Panc1 (cell line): ENCODE measurements at regions not wholly inside any gene's neighbourhood (a gene's known extent, or its start where the extent isn't known, plus 50 kb on each side); places are given as distances from the start of the nearest gene placed in this dataset.
A peak's percentile ranks its signal among the peaks of the same experiment; 100 is the strongest.

Source experiments
- ATAC-seq: fragments of 200-7000 bp; cut with Tn5 transposase; 2 replicates; pipeline ENCODE4 v1.9.1; 2020; ENCODE audit warnings: mild to moderate bottlenecking, moderate library complexity
- BruUV-seq: library from RNA; stranded (reverse); fragments of 400-500 nt; replicated peaks from 2 replicates; lab custom pipeline; 2021; lab: Mats Ljungman, UMichigan
- CTCF ChIA-PET: fragments of 300-600 bp; sonication (Branson Sonifier 250); formaldehyde crosslinking; loops from one replicate; lab custom pipeline; 2022; ENCODE audit warnings: antibody characterized with exemption; lab: Charles Lee
- POLR2A ChIA-PET: fragments of 300-600 bp; sonication (Branson Sonifier 250); formaldehyde crosslinking; loops from one replicate; lab custom pipeline; 2022; ENCODE audit warnings: antibody characterized with exemption; lab: Charles Lee
- DNase-seq: peaks from one replicate; pipeline ENCODE4 v3.0.0-alpha.2; 2010; ENCODE audit warnings: low read depth, low spot score
- H3K27ac ChIP-seq: 2 replicates; pipeline ENCODE4 v1.5.1; 2011; ENCODE audit warnings: mild to moderate bottlenecking, low read length, inconsistent platforms
- H3K27me3 ChIP-seq: fragments of 200-500 bp; sonication (Bioruptor generic); 2 replicates; pipeline ENCODE4 v1.6.0; 2014; ENCODE audit warnings: low read length, inconsistent platforms; ENCODE audit not compliant: control insufficient read depth, insufficient read depth
- H3K36me3 ChIP-seq: fragments of 200-500 bp; sonication (Bioruptor generic); 2 replicates; pipeline ENCODE4 v1.5.1; 2014; ENCODE audit warnings: inconsistent platforms, mild to moderate bottlenecking, low read length, moderate library complexity; ENCODE audit not compliant: control insufficient read depth, insufficient read depth
- H3K4me1 ChIP-seq: 2 replicates; pipeline ENCODE4 v1.5.1; 2011; ENCODE audit warnings: inconsistent platforms, mild to moderate bottlenecking, low read length, moderate library complexity; ENCODE audit not compliant: control insufficient read depth, insufficient read depth
- H3K4me3 ChIP-seq, 2 experiments: 2 replicates each; pipeline ENCODE4 v1.5.1; 2011 to 2012; ENCODE audit warnings: low read depth in 2 of 2, low read length in 2 of 2, mild to moderate bottlenecking in 2 of 2, inconsistent platforms in 1 of 2, moderate library complexity in 1 of 2
- H3K9me3 ChIP-seq: fragments of 200-500 bp; sonication (Bioruptor generic); 2 replicates; pipeline ENCODE4 v1.5.1; 2014; ENCODE audit warnings: low read depth, mild to moderate bottlenecking, inconsistent platforms, low read length, moderate library complexity; ENCODE audit not compliant: control insufficient read depth, insufficient read depth
- POLR2AphosphoS5 ChIP-seq: IDR thresholded peaks from 2 replicates; pipeline ENCODE4 v1.6.1; 2012; ENCODE audit warnings: mild to moderate bottlenecking, low read depth, low read length, moderate library complexity
- SIN3A ChIP-seq: IDR thresholded peaks from 2 replicates; pipeline ENCODE4 v1.6.1; 2012; ENCODE audit warnings: low read depth, mild to moderate bottlenecking, low read length, moderate library complexity, borderline replicate concordance; ENCODE audit not compliant: insufficient read depth
- TCF7L2 ChIP-seq: IDR thresholded peaks from 2 replicates; pipeline ENCODE4 v1.6.1; 2011; ENCODE audit warnings: mild to moderate bottlenecking, low read depth, low read length, inconsistent platforms
- in situ Hi-C: cut with HindIII; loops from 2 replicates; pipeline ENCODE4 v1.10.0; 2016; ENCODE audit warnings: low sequenced_read_pairs, low pct_unique_long_range_greater_than_20kb
- intact Hi-C: fragments of 100-400 bp; cut with micrococcal nuclease; formaldehyde crosslinking; loops from one replicate; pipeline ENCODE4 v1.10.0; 2022; ENCODE audit not compliant: unreplicated experiment
- TF ChIP-seq, protein P1 (sequence below), 2 experiments: IDR thresholded peaks; 2 replicates each; pipeline ENCODE4 v1.6.1; 2011 to 2012; ENCODE audit warnings: low read depth in 2 of 2, control low read depth in 1 of 2, low read length in 1 of 2, mild to moderate bottlenecking in 1 of 2, moderate library complexity in 1 of 2; ENCODE audit not compliant: insufficient read depth in 1 of 2
- TF ChIP-seq, protein P2 (sequence below): fragments of 450-650 bp; IDR thresholded peaks from 2 replicates; pipeline ENCODE4 v1.5.1; 2017; ENCODE audit warnings: mild to moderate bottlenecking

DNA sequence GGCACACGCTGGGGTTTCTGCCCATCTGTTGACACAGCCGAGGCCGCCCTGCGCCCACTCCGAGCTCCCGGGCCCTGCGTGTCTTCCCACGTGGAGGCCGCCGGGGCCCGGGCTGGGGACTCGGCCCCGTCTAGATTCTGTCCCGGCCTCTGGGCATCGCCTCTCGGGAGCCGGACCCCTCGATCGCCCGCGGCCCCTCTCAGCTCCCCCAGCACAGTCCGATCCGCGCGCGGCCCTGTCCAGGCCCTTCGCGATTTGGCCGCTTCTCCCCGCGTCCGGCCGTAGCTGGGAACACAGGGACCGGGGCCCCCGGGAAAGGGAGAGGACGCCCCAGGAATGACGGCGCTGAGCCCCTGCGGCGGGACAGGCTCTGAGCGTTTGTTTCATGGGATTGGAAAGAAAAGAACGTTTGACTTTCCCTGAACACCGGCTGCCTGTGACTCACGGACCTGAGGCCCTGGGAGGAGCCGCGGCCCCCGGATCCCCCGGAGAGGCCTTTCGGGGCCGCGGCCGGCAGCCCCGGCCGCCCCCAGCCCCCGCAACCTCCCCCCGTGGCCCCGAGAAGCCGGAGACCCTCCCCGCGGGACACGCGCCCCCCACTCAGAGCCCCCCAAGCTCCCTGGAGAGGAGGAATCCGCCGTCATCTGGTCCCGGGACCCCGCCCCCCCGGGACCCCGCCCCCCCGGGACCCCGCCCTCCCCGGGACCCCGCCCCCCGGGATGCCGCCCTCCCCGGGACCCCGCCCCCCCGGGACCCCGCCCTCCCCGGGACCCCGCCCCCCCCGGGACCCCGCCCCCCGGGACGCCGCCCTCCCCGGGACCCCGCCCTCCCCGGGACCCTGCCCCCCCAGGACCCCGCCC, 62.7 kb upstream of the CTDP1 start:
- POLR2A ChIA-PET, result no interaction called here
- in situ Hi-C loops (no loop called here), intact Hi-C loops (no loop called here)
- no peak for TF ChIP-seq SIN3A
- TF ChIP-seq, protein P1, sequence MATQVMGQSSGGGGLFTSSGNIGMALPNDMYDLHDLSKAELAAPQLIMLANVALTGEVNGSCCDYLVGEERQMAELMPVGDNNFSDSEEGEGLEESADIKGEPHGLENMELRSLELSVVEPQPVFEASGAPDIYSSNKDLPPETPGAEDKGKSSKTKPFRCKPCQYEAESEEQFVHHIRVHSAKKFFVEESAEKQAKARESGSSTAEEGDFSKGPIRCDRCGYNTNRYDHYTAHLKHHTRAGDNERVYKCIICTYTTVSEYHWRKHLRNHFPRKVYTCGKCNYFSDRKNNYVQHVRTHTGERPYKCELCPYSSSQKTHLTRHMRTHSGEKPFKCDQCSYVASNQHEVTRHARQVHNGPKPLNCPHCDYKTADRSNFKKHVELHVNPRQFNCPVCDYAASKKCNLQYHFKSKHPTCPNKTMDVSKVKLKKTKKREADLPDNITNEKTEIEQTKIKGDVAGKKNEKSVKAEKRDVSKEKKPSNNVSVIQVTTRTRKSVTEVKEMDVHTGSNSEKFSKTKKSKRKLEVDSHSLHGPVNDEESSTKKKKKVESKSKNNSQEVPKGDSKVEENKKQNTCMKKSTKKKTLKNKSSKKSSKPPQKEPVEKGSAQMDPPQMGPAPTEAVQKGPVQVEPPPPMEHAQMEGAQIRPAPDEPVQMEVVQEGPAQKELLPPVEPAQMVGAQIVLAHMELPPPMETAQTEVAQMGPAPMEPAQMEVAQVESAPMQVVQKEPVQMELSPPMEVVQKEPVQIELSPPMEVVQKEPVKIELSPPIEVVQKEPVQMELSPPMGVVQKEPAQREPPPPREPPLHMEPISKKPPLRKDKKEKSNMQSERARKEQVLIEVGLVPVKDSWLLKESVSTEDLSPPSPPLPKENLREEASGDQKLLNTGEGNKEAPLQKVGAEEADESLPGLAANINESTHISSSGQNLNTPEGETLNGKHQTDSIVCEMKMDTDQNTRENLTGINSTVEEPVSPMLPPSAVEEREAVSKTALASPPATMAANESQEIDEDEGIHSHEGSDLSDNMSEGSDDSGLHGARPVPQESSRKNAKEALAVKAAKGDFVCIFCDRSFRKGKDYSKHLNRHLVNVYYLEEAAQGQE (IDR thresholded peaks at IDR 0.05; ENCODE audit: insufficient read depth in 1 of 2, low read depth in 2 of 2, low read length in 1 of 2), result no peak
- TF ChIP-seq, protein P2, sequence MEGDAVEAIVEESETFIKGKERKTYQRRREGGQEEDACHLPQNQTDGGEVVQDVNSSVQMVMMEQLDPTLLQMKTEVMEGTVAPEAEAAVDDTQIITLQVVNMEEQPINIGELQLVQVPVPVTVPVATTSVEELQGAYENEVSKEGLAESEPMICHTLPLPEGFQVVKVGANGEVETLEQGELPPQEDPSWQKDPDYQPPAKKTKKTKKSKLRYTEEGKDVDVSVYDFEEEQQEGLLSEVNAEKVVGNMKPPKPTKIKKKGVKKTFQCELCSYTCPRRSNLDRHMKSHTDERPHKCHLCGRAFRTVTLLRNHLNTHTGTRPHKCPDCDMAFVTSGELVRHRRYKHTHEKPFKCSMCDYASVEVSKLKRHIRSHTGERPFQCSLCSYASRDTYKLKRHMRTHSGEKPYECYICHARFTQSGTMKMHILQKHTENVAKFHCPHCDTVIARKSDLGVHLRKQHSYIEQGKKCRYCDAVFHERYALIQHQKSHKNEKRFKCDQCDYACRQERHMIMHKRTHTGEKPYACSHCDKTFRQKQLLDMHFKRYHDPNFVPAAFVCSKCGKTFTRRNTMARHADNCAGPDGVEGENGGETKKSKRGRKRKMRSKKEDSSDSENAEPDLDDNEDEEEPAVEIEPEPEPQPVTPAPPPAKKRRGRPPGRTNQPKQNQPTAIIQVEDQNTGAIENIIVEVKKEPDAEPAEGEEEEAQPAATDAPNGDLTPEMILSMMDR, result no peak
- TF ChIP-seq TCF7L2, result no peak
- TF ChIP-seq POLR2AphosphoS5, result no peak
- CTCF ChIA-PET, result no interaction called here
- no peaks in the 10 kb centered on the region for H3K9me3 ChIP-seq
- ATAC-seq (peak; percentile 47), DNase-seq (no peak)
- no peaks in the 10 kb centered on the region for H3K27me3 ChIP-seq
- H3K4me1 ChIP-seq, result no peaks in the 10 kb centered on the region
- BruUV-seq, result no TSS peak
- H3K4me3 ChIP-seq, result no peak overlapping the region
- H3K27ac ChIP-seq, result no peak overlapping the region
- H3K36me3 ChIP-seq, result no peaks in the 10 kb centered on the region

DNA sequence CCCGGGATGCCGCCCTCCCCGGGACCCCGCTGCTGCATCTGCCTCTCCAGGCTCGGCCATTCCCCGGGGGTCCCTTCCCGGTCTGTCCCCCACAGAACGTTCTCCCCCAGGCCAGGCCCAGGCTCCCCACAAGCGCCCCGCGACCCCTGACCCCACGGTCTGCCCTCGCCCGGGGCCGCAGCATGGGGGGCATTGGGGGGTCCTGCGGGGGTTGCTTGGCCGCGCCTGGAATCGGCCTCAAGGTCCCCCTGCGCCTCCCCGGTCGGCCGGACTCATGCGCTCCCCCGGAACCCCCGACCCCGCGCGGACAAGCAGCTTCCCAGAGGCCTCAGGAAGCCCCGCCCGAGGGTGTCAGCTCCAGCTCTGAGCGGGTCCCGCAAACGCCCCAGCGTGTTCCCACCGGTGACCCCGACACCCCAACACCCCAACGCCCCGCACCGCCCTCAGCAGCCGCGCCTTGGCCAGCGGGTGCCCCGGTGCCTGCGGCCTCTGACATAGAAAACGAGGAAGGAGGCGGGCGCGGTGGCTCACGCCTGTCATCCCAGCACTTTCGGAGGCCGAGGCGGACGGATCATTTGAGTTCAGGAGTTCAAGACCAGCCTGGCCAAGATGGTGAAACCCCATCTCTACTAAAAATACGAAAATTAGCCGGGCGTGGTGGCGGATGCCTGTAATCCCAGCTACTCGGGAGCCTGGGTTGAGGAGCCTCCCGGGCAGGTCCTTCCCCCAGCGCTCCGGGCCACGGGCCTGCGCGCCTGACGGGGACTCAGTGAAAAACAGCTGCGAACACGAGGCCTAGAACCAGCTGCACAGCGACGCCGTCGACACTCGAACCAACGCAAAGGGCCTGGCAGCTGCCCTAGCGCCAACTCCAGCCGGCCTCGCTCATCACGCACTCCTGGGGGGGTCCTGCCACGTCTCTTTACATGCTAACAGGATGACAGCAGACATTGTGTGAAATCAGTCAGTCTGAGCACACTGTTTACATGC, 61.8 kb upstream of the CTDP1 start:
- H3K36me3 ChIP-seq, result no peaks in the 10 kb centered on the region
- ATAC-seq, result no peak
- in situ Hi-C loops, result no loop called here
- ChIA-PET POLR2A (no interaction called here), CTCF (no interaction called here)
- no peak for DNase-seq
- H3K4me1 ChIP-seq, result no peaks in the 10 kb centered on the region
- H3K27ac ChIP-seq, result no peak overlapping the region
- no peaks in the 10 kb centered on the region for H3K9me3 ChIP-seq
- peaks cover 7% of the 10 kb centered on the region; the same call in 1 of the 2 replicates for H3K27me3 ChIP-seq
- no peak overlapping the region for H3K4me3 ChIP-seq
- TF ChIP-seq POLR2AphosphoS5 (no peak), SIN3A (no peak), TCF7L2 (no peak)
- TF ChIP-seq, protein P2, result no peak
- TF ChIP-seq, protein P1 (IDR thresholded peaks at IDR 0.05; ENCODE audit: insufficient read depth in 1 of 2, low read depth in 2 of 2, low read length in 1 of 2), result no peak
- BruUV-seq, result no TSS peak
- intact Hi-C loops, result no loop called here
